ENCODE measurements at regions not wholly inside any gene's neighbourhood (a gene's known extent, or its start where the extent isn't known, plus 50 kb on each side); places are given as distances from the start of the nearest gene placed in this dataset.
A peak's percentile ranks its signal among the peaks of the same experiment; 100 is the strongest.

- Mint-ChIP-seq H3K4me1 (peaks cover 39% of the 10 kb centered on the region), H3K4me3 (no peak overlapping the region), H3K36me3 (no peaks in the 10 kb centered on the region), H3K27me3 (ENCODE audit: low read depth) (no peaks in the 10 kb centered on the region), H3K9me3 (no peaks in the 10 kb centered on the region), H3K27ac (no peak overlapping the region; the same call in 1 of the 2 replicates)
- ATAC-seq (no peak), DNase-seq (ENCODE audit: low spot score) (no peak)
- TF ChIP-seq ZNF396 (CRISPR knock-in tag; IDR thresholded peaks at IDR 0.05; ENCODE audit: borderline replicate concordance) (no peak), ZNF263 (CRISPR knock-in tag; IDR thresholded peaks at IDR 0.05; ENCODE audit: low read depth) (no peak), SP1 (CRISPR knock-in tag; conservative IDR thresholded peaks at IDR 0.05) (no peak), PREB (CRISPR knock-in tag; IDR thresholded peaks at IDR 0.05; ENCODE audit: borderline replicate concordance) (no peak), CBFB (CRISPR knock-in tag; IDR thresholded peaks at IDR 0.05; ENCODE audit: low read depth) (no peak), GRHL2 (CRISPR knock-in tag; IDR thresholded peaks at IDR 0.05; ENCODE audit: insufficient replicate concordance, severe bottlenecking) (no peak), ZNF423 (CRISPR knock-in tag; IDR thresholded peaks at IDR 0.05) (no peak), GABPB1 (CRISPR knock-in tag; IDR thresholded peaks at IDR 0.05) (no peak), USF2 (CRISPR knock-in tag; IDR thresholded peaks at IDR 0.05) (no peak), ZNF121 (CRISPR knock-in tag; IDR thresholded peaks at IDR 0.05) (no peak), ZNF512 (CRISPR knock-in tag; IDR thresholded peaks at IDR 0.05; ENCODE audit: borderline replicate concordance) (no peak), ZBTB43 (CRISPR knock-in tag; IDR thresholded peaks at IDR 0.05) (no peak), TEAD1 (CRISPR knock-in tag; IDR thresholded peaks at IDR 0.05) (no peak)
- ChIA-PET CTCF (no interaction called here), POLR2A (no interaction called here)
These were observed 376.1 kb downstream of the CENPW start for GRCh38 chr6:126716032-126716431.

- Mint-ChIP-seq H3K27ac (no peak overlapping the region), H3K4me3 (no peak overlapping the region), H3K36me3 (no peaks in the 10 kb centered on the region), H3K4me1 (peaks cover 39% of the 10 kb centered on the region), H3K27me3 (ENCODE audit: low read depth) (no peaks in the 10 kb centered on the region), H3K9me3 (no peaks in the 10 kb centered on the region)
- ATAC-seq, result peak; percentile 63
- ChIA-PET POLR2A (no interaction called here), CTCF (no interaction called here)
- TF ChIP-seq CTCF (IDR thresholded peaks at IDR 0.05), result no peak
- TF ChIP-seq TEAD1 (CRISPR knock-in tag; IDR thresholded peaks at IDR 0.05), result no peak
- TF ChIP-seq ATF1 (CRISPR knock-in tag; IDR thresholded peaks at IDR 0.05), result no peak
- no peak for TF ChIP-seq NFYB (CRISPR knock-in tag; conservative IDR thresholded peaks at IDR 0.05; ENCODE audit: low read depth)
- TF ChIP-seq ARID4B (CRISPR knock-in tag; IDR thresholded peaks at IDR 0.05; ENCODE audit: borderline replicate concordance), result no peak
- no peak for TF ChIP-seq ZNF263 (CRISPR knock-in tag; IDR thresholded peaks at IDR 0.05; ENCODE audit: low read depth)
- TF ChIP-seq ZBTB21 (CRISPR knock-in tag; IDR thresholded peaks at IDR 0.05; ENCODE audit: borderline replicate concordance), result no peak
- no peak for TF ChIP-seq E2F5 (CRISPR knock-in tag; IDR thresholded peaks at IDR 0.05)
- TF ChIP-seq SMAD3 (CRISPR knock-in tag; IDR thresholded peaks at IDR 0.05; ENCODE audit: borderline replicate concordance), result no peak
- no peak for TF ChIP-seq FOXP1 (CRISPR knock-in tag; IDR thresholded peaks at IDR 0.05; ENCODE audit: borderline replicate concordance)
- DNase-seq (ENCODE audit: low spot score), result no peak
These were observed 377.1 kb downstream of the CENPW start for GRCh38 chr6:126716826-126717509.

Measured in WTC11 (cell line).